Aorta (tissue), 5 donors: ENCODE measurements at regions not wholly inside any gene's neighbourhood (a gene's known extent, or its start where the extent isn't known, plus 50 kb on each side); places are given as distances from the start of the nearest gene placed in this dataset.

Experiments
- ATAC-seq: fragments of 200-7000 bp; cut with Tn5 transposase; one replicate; pipeline ENCODE4 v1.9.1; 2022; ENCODE audit warnings: moderate library complexity; ENCODE audit not compliant: low FRiP score
- DNase-seq, 2 donors: peaks; one replicate each; pipeline ENCODE4 v3.0.0-alpha.2; 2020
- H3K27ac ChIP-seq, 2 donors: one replicate each; pipeline ENCODE4 v1.5.1; 2013; ENCODE audit warnings: low read length in 2 of 2, mild to moderate bottlenecking in 2 of 2, moderate library complexity in 2 of 2, control low read depth in 1 of 2, inconsistent platforms in 1 of 2, low read depth in 1 of 2
- H3K27me3 ChIP-seq, 2 donors: one replicate each; pipeline ENCODE4 v1.6.1; 2013; ENCODE audit warnings: control low read depth in 1 of 2, low read length in 1 of 2, mild to moderate bottlenecking in 1 of 2, moderate library complexity in 1 of 2; ENCODE audit not compliant: insufficient read depth in 2 of 2, control insufficient read depth in 1 of 2
- H3K36me3 ChIP-seq, 2 donors: one replicate each; pipeline ENCODE4 v1.6.1; 2013; ENCODE audit warnings: control low read depth in 1 of 2, low read length in 1 of 2, mild to moderate bottlenecking in 1 of 2; ENCODE audit not compliant: insufficient read depth in 2 of 2, control insufficient read depth in 1 of 2
- H3K4me1 ChIP-seq, 2 donors: one replicate each; pipeline ENCODE4 v1.6.1; 2013; ENCODE audit warnings: low read length in 2 of 2, control low read depth in 1 of 2, mild to moderate bottlenecking in 1 of 2, moderate library complexity in 1 of 2; ENCODE audit not compliant: insufficient read depth in 2 of 2, control insufficient read depth in 1 of 2
- H3K4me3 ChIP-seq, 2 donors: one replicate each; pipeline ENCODE4 v1.5.1; 2013; ENCODE audit warnings: low read length in 2 of 2, control low read depth in 1 of 2, mild to moderate bottlenecking in 1 of 2
- H3K9me3 ChIP-seq: one replicate; pipeline ENCODE4 v1.6.1; 2013; ENCODE audit warnings: mild to moderate bottlenecking, low read length; ENCODE audit not compliant: control insufficient read depth
- WGBS, 2 donors: extraction: QIAGEN DNeasy Blood & Tissue Kit; methylation state at CpG; one replicate each; pipeline ENCODE4 v1.1.7; 2013; 5-methylcytosine and 5-hydroxymethylcytosine counted together
- intact Hi-C, 2 donors: fragments of 100-400 bp; cut with DNase I; formaldehyde crosslinking; loops; one replicate each; pipeline versions ENCODE4 v1.14.2 to v1.15.0; 2022
- donor health status: healthy with polysubstance abuse.
- donor health status: Bipolar disorder and iron deficiency.
- donor health status: DM: no; HTN: no; CAD: no.
- donor health status: DM: no; HTN: no; CAD: no.
- donor health status: DM: yes; HTN: yes; CAD: no.

DNA sequence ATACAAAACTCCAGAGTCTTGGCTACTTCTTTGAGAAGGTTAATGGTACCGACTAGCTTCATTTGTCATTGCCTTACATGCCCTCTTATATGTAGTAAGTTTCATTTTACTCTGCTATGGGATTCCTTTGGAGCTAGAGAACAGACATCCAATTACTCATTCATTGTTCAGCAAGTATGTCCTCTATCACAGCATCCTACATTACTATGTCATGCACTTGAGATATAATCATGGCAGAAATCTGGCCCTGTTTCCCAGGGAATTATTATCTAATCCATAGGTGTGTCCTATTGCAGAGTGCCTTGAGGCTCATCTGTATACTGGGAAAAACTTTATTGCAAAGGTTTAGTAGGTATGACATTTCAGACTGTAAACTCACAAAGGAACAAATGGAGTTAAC, 333.1 kb upstream of the NECTIN3 start:
- no peaks in the 10 kb centered on the region for H3K9me3 ChIP-seq
- no peak overlapping the region for H3K27ac ChIP-seq
- WGBS, 2 donors: 59 to 61% methylated on average over 1 of the region's 1 CpG
- no peaks in the 10 kb centered on the region for H3K4me1 ChIP-seq
- no peak overlapping the region for H3K4me3 ChIP-seq
- ATAC-seq: no peak
- H3K27me3 ChIP-seq: no peaks in the 10 kb centered on the region
- DNase-seq: no peak
- H3K36me3 ChIP-seq: no peaks in the 10 kb centered on the region
- intact Hi-C loops: no loop called here

DNA sequence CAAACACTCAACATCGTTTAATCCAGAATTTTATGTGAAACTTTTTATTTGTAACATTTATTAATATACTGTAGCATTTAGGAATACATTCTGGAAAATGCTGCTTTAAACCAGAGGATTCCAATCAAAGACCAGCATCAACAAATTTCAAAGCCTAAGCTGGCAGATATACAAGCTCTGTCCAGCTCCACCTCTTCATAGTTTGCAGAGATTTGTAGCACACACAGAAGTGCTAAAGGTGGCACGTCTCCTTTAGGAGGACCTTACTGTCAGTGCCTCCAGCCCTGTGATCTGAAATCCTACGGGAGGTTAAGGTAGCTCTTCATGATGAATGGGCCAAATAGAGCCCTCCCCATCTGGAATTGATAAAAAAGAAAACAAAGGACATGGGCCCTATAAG, 329.7 kb upstream of the NECTIN3 start:
- DNase-seq: no peak
- Histone ChIP-seq H3K27me3 (no peaks in the 10 kb centered on the region), H3K9me3 (no peaks in the 10 kb centered on the region), H3K4me1 (no peaks in the 10 kb centered on the region), H3K4me3 (no peak overlapping the region), H3K27ac (no peak overlapping the region), H3K36me3 (no peaks in the 10 kb centered on the region)
- WGBS, 2 donors: 61 to 65% methylated on average over 3 of the region's 3 CpGs
- no peak for ATAC-seq
- intact Hi-C loops: no loop called here

DNA sequence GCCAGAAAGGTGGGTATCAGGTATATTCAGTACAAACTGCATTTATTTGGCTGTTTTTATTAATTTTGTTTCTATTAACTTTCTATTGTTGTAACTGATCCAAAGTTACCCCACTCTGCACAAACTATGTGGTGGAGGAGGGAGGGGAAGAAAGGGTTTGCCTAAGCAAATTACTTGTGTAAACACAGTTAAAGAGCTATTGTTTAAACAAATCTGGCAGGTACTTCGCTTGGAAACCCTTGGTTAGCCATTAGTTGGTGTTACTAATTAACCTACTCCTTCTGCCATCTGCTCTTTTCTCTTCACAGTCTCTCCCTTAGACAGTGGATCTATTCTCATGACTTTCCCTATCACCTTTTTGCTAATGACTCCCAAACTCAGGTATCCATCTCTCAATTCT, 328.4 kb upstream of the NECTIN3 start:
- no peaks in the 10 kb centered on the region for H3K27me3 ChIP-seq
- ATAC-seq (no peak), DNase-seq (no peak)
- H3K27ac ChIP-seq: no peak overlapping the region
- intact Hi-C loops: no loop called here
- WGBS, 2 donors: 27 to 48% methylated on average over 1 of the region's 1 CpG
- no peaks in the 10 kb centered on the region for H3K4me1 ChIP-seq
- no peaks in the 10 kb centered on the region for H3K9me3 ChIP-seq
- no peak overlapping the region for H3K4me3 ChIP-seq
- H3K36me3 ChIP-seq: no peaks in the 10 kb centered on the region

DNA sequence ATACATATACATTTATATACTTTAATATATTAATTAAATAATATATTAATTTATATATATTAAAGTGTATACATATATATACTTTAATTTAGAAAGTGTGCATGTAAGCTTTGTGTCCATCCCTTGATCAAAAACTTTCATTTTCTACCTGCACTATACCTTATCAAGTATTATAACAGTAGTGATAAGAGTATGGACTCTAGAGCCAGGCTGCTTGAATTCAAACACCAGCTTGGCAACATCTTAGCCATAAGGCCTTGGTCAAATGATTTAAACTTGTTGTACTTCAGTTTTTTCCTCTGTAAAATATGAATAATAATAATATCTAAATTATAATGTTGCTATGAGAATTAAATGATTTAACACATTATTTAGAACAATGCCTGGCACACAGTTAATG, 327.6 kb upstream of the NECTIN3 start:
- Histone ChIP-seq H3K9me3 (no peaks in the 10 kb centered on the region), H3K27me3 (no peaks in the 10 kb centered on the region), H3K4me3 (no peak overlapping the region), H3K36me3 (no peaks in the 10 kb centered on the region), H3K4me1 (no peaks in the 10 kb centered on the region), H3K27ac (no peak overlapping the region)
- intact Hi-C loops: no loop called here
- ATAC-seq: no peak
- DNase-seq: no peak

DNA sequence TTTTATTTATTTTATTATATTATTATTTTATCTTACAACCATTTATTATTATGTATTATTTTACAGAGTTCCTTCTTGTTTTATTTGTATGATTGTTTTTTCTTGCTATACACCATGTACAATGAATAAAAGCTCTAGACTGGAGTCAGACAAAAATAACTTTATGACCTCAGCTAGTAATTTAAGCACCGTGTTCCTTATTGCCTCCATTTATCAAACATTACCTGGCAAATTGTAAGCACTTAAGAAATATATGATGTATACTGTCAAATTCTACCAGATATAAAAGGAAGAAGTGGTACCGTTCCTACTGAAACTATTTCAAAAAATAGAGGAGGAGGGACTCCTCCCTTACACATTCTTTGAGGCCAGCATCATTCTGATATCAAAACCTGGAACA, 326.9 kb upstream of the NECTIN3 start:
- WGBS, 2 donors: 39 to 43% methylated on average over 2 of the region's 2 CpGs
- H3K36me3 ChIP-seq: no peaks in the 10 kb centered on the region
- no peak for ATAC-seq
- no peak overlapping the region for H3K27ac ChIP-seq
- H3K27me3 ChIP-seq: no peaks in the 10 kb centered on the region
- no peak for DNase-seq
- H3K4me3 ChIP-seq: no peak overlapping the region
- intact Hi-C loops: no loop called here
- no peaks in the 10 kb centered on the region for H3K9me3 ChIP-seq
- H3K4me1 ChIP-seq: no peaks in the 10 kb centered on the region

DNA sequence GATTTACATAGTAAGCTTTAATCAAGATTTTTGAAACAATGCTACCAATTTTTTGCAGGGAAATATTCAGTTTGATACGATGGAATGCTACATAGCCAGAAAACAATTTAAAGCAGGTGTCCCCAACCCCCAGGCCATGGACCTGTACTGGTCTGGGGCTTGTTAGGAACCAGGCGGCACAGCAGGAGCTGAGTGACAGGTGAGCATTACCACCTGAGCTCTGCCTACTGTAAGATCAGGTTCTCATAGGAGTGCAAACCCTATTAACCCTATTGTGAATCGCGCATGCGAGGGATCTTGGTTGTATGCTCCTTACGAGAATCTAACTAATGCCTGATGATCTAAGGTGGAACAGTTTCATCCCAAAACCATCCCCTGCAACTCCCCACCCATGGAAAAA, 322.6 kb upstream of the NECTIN3 start:
- Histone ChIP-seq H3K9me3 (no peaks in the 10 kb centered on the region), H3K4me1 (no peaks in the 10 kb centered on the region), H3K27ac (no peak overlapping the region), H3K27me3 (no peaks in the 10 kb centered on the region), H3K36me3 (no peaks in the 10 kb centered on the region), H3K4me3 (no peak overlapping the region)
- ATAC-seq (no peak), DNase-seq (no peak)
- WGBS, 2 donors: 92% methylated on average over 6 of the region's 6 CpGs
- intact Hi-C loops: no loop called here

DNA sequence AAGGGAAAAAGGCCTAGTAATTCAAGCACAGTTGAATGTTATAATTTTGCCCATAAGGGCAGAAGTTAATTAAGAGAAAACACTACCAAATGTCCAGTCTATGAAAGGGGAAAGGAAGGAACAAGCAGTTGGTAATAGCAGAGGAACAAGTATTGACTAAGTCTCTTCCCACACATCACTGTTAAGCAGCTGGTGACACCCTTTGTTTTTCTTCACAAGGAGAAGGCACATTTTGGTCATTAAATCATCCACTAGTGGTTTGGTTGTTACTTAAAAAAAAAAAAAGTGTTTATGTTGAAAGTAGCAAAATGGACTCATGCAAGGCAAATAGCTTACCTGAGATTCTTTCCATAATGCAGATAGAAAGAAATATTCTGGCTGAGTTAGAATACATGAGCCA, 321.4 kb upstream of the NECTIN3 start:
- Histone ChIP-seq H3K4me3 (no peak overlapping the region), H3K27ac (no peak overlapping the region), H3K9me3 (no peaks in the 10 kb centered on the region), H3K36me3 (no peaks in the 10 kb centered on the region), H3K27me3 (no peaks in the 10 kb centered on the region), H3K4me1 (no peaks in the 10 kb centered on the region)
- DNase-seq (no peak), ATAC-seq (no peak)
- intact Hi-C loops: no loop called here

DNA sequence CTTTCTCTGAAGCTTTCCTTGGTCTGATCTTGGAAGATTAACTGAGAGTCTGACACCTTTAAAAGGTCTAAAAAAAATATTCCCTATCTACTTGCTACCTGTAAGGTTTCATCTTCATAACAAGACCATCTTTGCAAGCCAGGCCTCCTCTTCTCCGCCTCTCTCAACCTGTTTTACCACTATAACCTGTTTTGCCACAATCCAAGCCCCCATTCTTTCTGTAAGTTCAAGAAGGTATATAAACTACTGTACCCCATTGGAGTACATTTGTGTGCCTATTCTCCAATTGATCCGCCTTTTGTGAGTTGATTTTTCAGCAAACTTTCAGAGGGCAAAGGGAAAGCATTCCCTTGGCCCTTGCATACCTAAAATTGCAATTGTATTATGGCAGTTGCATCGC, 319.3 kb upstream of the NECTIN3 start:
- 84 to 90% methylated on average over 3 of the region's 3 CpGs for WGBS, 2 donors
- no peaks in the 10 kb centered on the region for H3K4me1 ChIP-seq
- intact Hi-C loops: no loop called here
- H3K9me3 ChIP-seq: no peaks in the 10 kb centered on the region
- no peak for DNase-seq
- no peaks in the 10 kb centered on the region for H3K27me3 ChIP-seq
- H3K27ac ChIP-seq: no peak overlapping the region
- ATAC-seq: no peak
- H3K36me3 ChIP-seq: no peaks in the 10 kb centered on the region
- no peak overlapping the region for H3K4me3 ChIP-seq

DNA sequence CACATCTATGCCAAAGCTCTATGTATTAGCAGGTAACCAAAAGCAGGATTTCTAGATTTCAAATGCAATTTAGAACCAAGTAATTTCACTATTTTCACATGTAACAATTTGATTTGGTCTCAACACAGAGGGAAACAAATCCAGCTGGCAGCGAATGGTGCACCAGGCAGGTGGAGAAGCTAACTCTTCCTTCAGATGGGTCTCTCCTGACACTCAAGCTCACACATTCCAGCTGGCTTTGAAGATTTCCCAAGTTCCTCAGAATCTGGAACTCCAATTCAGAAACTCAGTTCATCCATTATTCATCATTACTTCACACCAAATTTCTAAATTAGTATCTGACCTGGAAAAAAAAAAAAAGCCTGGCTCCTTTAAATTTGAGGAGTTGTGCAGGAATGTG, 318.1 kb upstream of the NECTIN3 start:
- Histone ChIP-seq H3K27ac (no peak overlapping the region), H3K4me1 (no peaks in the 10 kb centered on the region), H3K9me3 (no peaks in the 10 kb centered on the region), H3K4me3 (no peak overlapping the region), H3K27me3 (no peaks in the 10 kb centered on the region), H3K36me3 (no peaks in the 10 kb centered on the region)
- DNase-seq (no peak), ATAC-seq (no peak)
- intact Hi-C loops: no loop called here
- WGBS, 2 donors: 97 to 100% methylated on average over 1 of the region's 1 CpG
